GM19438 (cell line): ENCODE measurements at regions not wholly inside any gene's neighbourhood (a gene's known extent, or its start where the extent isn't known, plus 50 kb on each side); places are given as distances from the start of the nearest gene placed in this dataset.

ENCODE experiments used
- ATAC-seq: cut with Tn5 transposase; IDR thresholded peaks from one replicate; pipeline ENCODE4 v1.9.1; 2021; ENCODE audit warnings: low read depth; ENCODE audit not compliant: unreplicated experiment

DNA sequence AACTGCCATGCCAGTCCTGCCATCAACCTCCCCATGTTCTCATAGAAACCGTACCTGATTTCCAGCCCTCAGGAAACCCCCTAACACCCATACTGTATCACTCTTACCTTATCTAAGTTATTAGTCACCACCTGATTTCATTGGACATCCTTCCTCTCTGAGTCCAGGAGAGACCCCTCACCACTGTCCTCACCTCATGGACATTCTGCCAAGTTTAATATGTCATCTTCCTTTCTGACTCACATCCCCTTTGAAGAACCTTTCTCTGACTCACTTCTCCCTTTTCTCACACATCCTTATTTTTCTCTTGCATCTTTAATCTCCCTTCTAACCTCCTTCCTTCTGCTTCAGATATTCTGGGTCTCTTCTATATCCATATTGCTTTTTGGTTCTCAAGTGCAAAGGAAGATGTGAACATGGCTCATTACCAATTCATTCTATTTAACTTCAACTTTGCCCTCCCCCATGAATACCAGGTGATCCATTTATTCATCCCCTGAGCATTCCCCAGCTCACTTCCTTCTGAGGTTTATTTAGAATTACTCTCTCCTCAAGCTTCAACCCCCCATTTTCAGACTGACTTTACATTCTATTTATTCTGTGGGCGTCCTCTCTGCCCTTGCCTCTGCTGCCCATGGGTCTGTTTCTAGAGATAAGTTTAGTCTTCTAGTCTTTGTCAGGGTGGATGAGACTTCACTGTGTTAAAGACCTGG is 206.8 kb upstream of the ESRRG start:
- ATAC-seq: no peak

DNA sequence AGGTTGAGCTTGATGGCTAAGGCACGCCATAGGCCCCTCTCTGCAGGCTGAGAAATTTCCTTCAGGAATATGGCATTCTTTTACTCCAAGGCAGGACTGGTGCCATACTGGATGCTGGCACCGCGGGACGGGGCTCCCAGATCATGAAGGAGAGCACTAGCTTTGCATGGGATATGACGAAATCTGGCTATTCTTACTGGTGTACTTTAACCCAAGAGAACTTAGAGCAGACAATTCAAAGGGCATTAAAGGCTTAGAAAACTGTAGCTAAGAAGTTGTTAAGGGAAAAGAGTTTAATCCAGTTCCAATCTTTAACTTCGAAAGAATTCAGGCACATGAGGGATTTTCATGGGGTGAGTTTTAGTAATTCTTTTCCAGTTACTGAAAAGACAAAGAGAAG is 204.4 kb upstream of the ESRRG start:
- ATAC-seq: no peak

DNA sequence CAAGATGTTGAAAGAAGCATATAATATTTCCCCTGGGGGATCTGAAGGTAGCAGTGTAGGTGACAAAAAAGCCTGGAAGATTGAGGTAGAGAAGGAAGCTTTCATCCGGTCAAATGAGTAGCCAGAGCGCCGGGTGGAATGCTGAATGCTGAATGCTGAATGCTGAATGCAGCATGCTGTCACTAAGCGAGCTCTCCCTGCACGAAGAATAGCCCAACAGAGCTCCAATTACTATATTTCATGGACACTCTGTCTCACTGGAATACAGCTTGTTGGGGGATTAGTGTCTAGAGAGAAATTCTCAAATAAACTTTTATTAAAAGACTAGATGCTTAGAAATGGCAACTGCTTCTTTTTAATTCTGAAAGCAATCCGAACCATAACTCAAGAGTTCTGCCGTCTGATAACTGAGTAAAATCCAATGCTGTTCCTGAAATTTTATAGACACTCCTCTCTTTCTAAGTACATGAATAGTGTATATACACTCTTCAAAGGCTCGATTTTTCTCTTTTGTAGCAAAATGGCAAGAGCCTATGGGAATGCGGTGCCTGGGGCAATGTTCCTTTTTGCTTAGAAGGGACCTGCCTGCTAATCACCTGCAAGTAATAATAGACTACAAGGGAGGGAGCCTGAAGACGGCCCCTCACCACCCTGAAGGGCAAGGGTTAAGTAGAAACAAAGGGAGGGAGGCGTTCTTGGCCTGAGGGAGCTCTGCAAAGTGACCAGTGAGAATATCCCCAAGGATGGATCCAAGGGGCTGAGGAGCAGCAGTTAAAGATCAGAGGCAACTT is 203.7 kb upstream of the ESRRG start:
- no peak for ATAC-seq

DNA sequence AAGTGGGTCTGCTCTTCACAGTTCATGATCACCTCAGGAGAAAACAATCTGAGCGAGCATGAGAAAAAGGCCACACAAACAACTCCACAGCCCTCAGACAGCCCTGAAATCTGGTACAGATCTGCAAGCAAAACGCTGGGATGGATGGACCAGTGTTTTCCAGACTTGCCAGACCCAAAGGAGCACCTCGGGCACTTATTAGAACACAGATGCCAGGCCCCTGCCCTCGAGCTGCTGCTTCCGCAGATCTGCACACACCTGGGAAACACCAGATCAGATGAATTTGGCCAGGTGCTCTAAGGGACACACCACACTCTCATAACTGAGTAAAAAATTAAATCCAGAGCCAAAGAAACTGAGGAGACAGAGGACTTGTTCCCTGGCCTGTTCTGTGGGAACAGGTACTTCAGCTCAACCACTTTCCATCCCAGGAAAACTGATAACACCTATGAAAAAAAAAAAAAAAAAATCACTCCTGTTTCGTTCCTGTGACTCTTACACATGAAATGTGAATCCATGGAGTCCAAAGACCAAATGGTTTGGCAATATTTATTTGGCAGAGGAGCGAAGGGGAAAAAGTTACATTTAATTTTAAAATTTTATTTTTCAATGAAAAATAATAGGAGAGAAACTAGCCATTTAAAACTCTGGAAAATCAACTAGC is 202.9 kb upstream of the ESRRG start:
- no peak for ATAC-seq

DNA sequence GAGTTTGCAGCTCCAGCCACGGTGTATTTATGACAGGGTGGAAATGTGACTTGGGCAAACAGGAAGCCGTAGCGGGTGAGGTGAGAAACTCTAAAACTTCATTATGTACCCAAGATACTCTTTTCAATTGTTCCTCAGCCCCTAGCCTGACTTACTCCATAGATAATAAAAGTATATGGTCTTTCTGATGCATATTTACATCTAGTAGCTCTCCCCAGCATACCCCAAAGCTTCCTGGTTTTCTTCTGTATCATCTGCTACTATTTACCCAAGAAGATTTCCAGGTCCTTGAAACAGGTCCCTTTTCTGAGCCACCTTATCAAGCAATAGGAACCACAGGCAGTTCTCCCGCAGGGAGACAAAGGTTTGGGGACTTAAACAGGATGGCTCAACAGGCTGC is 201.5 kb upstream of the ESRRG start:
- ATAC-seq: no peak

DNA sequence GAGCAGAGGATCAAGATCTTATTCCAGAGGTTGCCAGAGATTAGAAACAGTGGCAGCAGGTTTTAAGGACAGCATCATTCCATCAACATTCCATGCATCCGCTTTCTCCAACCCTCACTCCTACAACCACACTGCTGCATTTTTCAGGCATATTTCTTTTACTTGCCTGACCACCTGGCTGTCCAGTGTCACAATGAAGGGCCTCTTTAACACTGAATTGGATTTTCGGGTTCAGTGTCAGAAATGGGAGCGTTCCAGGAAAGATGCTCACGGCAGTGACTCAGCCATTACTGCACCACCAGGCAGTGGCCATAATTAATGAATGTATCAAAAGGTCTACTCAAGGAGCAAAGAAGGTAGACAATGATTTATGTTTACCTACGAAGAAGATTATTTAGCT is 200.4 kb upstream of the ESRRG start:
- ATAC-seq: no peak

DNA sequence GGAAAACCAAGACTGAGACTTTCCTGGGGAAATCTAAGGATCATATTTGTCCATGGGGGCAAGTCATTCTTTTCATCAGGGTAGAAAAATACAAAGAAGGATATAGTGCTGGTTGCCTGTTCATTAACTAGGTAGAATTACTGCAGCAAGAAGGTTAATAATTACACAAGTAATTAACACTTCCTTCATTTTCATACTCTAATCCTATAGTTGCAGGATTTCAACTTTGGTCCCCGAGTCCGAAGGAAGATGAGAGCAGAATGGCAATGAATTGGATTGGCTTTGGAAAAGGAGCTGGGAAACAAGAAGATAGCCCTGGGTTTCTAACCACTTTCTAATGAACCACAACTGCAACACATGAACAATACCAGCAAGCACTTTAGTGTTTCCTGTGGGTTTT is 199.2 kb upstream of the ESRRG start:
- ATAC-seq: no peak

DNA sequence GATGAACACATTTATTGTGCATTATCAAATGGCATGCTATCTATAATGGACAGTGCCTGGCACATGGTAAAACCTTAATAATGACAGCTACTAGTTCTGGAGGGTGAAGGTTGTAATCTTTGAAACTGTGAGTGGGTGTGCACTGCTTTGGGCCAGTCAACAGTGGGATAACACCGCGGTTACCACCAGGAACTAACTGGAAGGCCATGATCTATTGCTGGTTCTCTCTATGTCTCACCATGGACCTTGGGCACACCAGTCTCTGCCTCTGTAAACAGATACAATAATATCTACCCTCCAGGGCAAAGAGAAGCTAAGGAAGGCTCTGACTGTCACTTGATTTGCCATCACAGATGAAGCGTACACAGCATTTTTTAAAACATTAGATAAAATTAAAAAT is 198.6 kb upstream of the ESRRG start:
- ATAC-seq: no peak

DNA sequence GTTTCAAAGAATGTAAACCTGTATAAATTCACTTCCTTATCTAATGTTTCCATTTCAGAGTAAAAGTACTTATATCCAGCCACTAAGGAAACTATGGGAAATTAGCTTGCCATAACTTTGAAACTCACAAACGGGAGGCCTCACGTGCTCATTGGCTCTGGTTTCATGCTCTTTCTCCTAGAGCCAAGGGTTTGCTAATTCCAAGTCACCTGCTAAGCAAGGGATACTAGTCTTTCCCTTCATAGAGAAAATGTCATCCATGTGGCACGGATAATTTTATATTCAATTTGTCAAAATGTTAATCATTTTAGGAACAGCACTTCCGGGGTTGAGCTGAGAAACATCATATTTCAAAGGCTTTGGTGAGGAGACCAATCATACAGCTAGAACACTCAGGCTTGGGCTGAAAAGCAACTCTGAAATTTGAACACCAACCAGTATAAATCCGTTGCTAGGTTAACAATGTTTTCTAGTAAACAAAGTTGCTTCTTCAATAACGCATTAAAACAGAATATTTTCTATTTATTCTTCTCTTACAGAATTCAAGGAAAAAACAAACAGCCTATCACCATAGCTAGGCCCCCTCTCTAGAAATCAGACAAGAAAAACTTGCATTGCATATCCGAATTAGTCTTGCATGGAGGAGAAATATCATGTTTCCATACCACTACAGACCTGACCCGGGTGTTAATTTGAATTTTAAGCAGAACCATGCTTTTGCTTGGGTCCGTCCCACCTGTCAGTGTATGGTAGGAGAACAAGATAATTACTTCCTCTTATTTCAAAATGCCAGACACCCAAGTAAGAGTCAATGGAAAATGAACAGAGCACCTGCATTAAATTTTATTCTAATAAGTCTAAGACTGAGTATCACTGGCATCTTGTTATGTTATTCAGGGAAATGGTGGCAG is 196.1 kb upstream of the ESRRG start:
- ATAC-seq: no peak

DNA sequence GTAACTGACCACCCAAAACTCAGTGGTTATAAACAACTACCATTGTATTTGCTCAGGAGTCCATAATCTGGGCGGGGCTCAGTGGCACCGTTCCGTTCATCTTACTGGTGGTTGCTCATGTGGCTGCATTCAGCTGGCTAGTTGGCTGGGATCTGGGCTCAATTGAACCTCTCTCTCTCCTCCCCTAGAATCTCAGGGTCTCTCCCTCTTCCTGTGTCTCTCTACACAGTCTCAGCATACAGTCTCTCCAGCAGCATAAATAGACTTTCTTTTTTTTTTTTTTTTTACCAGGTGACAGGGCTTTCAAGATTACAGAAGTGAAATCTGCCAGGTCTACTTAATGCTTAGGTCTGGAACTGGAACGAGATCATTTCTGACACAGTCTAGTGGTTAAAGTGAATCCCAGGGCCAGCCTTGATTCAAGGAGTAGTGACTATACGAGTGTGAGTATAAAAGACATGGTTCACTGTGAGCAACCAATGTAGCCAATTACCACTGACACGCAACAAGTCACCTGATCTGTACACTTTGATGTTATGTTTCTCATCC is 193.7 kb upstream of the ESRRG start:
- ATAC-seq: no peak

DNA sequence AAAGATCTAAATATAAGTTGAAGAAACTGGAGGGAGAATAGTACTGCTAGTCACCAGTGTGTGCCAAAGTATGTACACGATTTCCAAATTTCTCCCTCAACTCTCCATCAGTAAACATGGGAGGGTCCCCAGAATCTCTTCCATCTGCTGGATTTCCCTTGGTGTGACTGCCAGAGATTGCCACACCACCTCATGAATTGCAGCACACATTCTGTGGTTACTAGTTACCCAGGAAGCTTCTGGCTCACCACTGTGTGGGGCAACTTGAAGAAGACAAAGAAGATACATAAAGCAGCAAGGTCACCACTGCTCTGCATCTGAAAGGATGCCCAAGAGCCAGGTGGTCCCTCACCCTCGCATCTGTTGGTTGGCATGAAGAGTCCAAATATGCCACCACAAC is 191.7 kb upstream of the ESRRG start:
- ATAC-seq: no peak

DNA sequence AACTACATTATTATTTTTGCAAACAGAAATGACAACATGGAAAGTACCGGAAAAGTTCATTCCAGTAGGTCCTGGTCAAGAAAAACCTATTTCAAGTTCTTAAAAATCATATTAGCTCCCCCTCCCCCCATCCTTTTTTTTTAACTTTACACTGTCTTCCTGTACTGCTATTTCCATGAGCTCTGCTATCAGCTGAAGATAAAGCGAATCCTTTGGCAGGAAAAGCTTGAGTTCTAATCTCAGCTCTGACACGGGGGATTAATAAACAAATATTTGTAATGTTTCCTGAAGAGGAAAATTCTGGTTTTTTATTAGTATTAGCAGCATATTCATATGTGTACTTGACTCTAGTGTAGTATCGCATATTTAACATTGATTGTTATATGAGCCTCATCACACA is 190.7 kb upstream of the ESRRG start:
- no peak for ATAC-seq

DNA sequence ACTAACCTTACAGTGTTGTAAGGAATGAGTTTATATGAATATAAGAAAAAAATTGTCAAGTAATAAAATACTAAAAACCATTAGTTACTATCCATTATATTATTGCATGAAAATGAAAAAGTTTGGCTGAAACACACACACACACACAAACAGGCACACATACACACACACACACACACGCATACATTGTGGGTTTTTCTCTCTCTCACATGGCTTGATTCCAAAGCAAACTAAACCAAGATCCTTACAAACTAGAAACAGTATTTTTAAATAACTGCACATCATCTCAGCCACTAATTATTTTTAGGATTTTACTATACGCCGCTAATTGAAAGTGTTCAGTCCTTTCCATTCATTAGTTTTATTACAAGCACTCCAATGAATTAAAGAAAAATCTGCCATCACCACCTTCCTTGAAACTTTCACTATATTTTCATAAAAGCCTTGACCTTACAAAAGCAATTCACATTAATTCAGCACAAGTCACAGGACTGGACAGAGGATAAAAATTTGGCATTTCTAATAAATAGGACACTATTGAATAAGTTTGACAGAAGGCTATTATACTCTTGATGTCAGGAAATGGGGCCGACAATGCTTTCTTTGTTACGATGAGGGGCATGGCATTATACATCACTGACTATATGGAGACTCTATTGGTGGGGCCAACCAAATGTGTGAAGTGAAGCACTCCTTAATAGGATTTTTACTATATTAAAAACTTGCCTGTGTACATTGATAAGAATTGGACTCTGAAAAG is 187.0 kb upstream of the ESRRG start:
- no peak for ATAC-seq

DNA sequence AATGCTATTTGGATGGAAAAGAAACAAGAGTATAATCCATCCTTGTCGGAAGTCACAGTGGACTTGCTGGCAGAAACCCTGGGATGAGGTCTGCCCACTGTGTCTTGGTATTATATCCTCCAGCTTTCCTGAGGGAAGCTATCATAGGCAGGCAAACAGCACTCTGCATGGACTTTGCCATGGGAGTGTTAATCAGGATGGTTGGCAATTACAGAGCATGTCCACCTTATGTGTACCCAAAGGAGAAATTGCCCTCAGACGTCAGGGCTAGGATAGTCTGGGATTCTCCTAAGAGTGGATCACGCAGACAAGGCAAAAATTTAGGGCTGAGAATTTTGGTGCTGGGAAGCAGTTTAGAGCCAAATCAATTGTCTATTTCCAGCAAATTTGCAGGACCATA is 184.9 kb upstream of the ESRRG start:
- ATAC-seq: no peak

DNA sequence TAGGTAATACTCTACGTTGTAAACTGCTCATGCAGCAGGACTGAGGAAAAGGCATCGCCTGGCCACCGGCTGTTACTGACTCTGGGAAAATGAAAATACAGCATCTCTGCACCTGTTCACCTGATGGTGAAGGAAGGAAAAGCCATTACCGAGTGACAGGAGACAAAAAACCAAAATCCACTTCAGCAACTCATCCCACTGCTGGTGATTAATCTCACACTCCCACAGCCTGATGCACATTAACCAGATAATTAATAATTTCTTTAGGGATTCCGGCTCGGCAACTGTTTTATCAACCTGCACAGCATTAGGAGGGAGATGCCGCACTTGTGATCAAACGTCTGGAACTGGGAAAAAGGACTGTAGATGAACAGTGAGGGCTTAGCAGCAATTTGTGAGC is 183.9 kb upstream of the ESRRG start:
- ATAC-seq: no peak

DNA sequence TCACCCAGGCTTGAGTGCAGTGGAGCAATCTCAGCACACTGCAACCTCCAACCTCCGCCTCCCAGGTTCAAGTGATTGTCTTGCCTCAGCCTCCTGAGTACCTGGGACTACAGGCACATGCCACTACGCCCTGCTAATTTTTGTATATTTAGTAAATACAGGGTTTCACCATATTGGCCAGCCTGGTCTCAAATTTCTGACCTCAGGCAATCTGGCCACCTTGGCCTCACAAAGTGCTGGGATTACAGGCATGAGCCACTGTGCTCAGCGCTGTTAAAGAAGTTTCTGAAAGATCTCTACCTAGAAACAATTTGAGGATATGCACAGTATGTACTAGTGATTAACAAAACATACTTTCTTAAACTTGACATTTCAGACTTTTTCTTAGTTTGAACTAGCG is 182.6 kb upstream of the ESRRG start:
- no peak for ATAC-seq

DNA sequence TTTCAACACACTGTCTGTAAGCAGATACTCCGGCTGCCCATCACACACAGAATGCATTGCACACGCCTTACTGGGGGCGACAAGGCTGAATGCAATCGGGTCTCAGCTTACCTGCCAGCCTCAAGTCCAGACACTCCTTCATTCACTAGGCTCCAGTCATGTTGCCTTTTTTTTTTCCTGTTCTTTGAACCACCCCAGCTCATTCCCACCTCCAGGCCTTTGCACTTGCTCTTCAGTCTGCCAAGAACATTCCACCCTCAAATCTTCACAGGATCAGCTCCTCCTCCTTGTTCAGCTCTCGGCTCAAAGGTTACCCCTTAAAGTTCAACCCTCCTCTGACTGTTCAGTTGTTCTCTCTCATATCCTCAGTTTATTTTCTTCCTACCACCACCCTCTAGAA is 181.9 kb upstream of the ESRRG start:
- no peak for ATAC-seq

DNA sequence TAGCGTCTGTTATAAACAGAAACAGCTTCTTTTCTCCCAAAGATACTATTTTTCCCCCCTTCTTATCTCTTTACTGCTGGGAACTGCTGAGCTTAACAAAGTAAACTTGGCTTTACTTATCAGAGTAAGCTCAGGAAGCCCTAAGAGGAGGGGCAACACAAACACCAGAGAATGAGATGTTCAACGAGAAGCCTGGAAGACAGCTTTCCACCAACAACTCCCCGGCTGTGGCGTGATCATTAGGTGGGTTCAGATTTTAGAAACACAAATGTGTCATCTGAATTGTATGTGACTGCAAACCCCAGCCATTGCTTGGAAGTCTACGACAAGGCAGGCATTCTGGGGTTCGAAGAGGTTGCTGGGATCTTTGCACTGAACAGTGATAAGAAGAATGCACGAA is 181.2 kb upstream of the ESRRG start:
- no peak for ATAC-seq

DNA sequence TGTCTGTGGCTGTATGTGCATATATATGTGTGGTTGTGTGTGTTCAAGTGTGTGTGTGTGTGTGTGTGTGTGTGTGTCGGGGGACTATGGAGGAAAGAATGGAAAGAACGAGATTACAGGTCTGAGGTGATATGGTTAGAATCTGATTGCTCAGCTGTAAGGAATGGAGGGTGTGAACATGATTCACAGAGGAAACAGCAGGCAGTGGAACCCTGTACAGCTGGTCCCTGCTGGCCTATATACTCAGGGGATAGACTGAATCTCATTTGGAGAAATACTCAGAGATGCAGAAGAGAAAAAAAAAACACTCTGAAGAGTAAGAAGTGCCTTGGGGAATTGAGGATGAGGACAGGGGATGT is 180.1 kb upstream of the ESRRG start:
- no peak for ATAC-seq
